Calu3 (cell line): ENCODE measurements at regions not wholly inside any gene's neighbourhood (a gene's known extent, or its start where the extent isn't known, plus 50 kb on each side); places are given as distances from the start of the nearest gene placed in this dataset.

Experiments used
- BruUV-seq: library from RNA; stranded (reverse); fragments of 400-500 nt; replicated peaks from 2 replicates; lab custom pipeline; 2021; lab: Mats Ljungman, UMichigan
- CTCF ChIA-PET: fragments of 300-600 bp; sonication (Branson Sonifier 250); formaldehyde crosslinking; loops from one replicate; lab custom pipeline; 2022; ENCODE audit warnings: antibody characterized with exemption; lab: Charles Lee
- DNase-seq: peaks from one replicate; pipeline ENCODE4 v3.0.0; 2022
- H3K27ac Mint-ChIP-seq: one replicate; pipeline ENCODE4 v1.8.0; 2022; ENCODE audit warnings: mixed read lengths; ENCODE audit not compliant: unreplicated experiment
- H3K27me3 Mint-ChIP-seq: one replicate; pipeline ENCODE4 v1.8.0; 2022; ENCODE audit warnings: mixed read lengths; ENCODE audit not compliant: unreplicated experiment
- H3K36me3 Mint-ChIP-seq: one replicate; pipeline ENCODE4 v1.8.0; 2022; ENCODE audit warnings: mild to moderate bottlenecking, moderate library complexity, mixed read lengths; ENCODE audit not compliant: insufficient read depth, unreplicated experiment
- H3K4me1 Mint-ChIP-seq: one replicate; pipeline ENCODE4 v1.8.0; 2022; ENCODE audit warnings: mild to moderate bottlenecking, low read depth, mixed read lengths; ENCODE audit not compliant: unreplicated experiment
- H3K4me3 Mint-ChIP-seq: one replicate; pipeline ENCODE4 v1.8.0; 2022; ENCODE audit warnings: mild to moderate bottlenecking, low read depth, moderate library complexity, mixed read lengths; ENCODE audit not compliant: unreplicated experiment
- H3K9me3 Mint-ChIP-seq: one replicate; pipeline ENCODE4 v1.8.0; 2022; ENCODE audit warnings: low read depth, mixed read lengths; ENCODE audit not compliant: unreplicated experiment
- CTCF ChIP-seq: fragments of 200-600 bp; IDR thresholded peaks from one replicate; pipeline ENCODE4 v1.8.0; 2022; ENCODE audit warnings: antibody characterized with exemption; ENCODE audit not compliant: unreplicated experiment
- intact Hi-C: fragments of 100-400 bp; cut with micrococcal nuclease; formaldehyde crosslinking; loops from one replicate; pipeline ENCODE4 v1.10.0; 2022; ENCODE audit not compliant: unreplicated experiment

GRCh38 chr21:41597227-41597626 is 89.3 kb upstream of the TMPRSS2 start:
- H3K4me1 Mint-ChIP-seq = peaks cover 25% of the 10 kb centered on the region
- no peak for DNase-seq
- intact Hi-C loops = no loop called here
- no peak overlapping the region for H3K4me3 Mint-ChIP-seq
- no peaks in the 10 kb centered on the region for H3K27me3 Mint-ChIP-seq
- H3K36me3 Mint-ChIP-seq = peaks cover 4% of the 10 kb centered on the region
- CTCF ChIA-PET = no interaction called here
- BruUV-seq = no TSS peak
- H3K27ac Mint-ChIP-seq = no peak overlapping the region
- TF ChIP-seq CTCF = no peak
- no peaks in the 10 kb centered on the region for H3K9me3 Mint-ChIP-seq

GRCh38 chr21:41596241-41596925 is 88.4 kb upstream of the TMPRSS2 start:
- CTCF ChIA-PET = interaction anchor here (0.7 to 1.0 kb wide), 3 partner anchors 66 to 440 kb away, joined by 3 read pairs; no protein-coding TSS in a partner anchor
- no TSS peak for BruUV-seq
- DNase-seq = no peak
- peaks cover 20% of the 10 kb centered on the region for H3K4me1 Mint-ChIP-seq
- TF ChIP-seq CTCF = no peak
- no peak overlapping the region for H3K4me3 Mint-ChIP-seq
- intact Hi-C loops = no loop called here
- no peaks in the 10 kb centered on the region for H3K9me3 Mint-ChIP-seq
- no peak overlapping the region for H3K27ac Mint-ChIP-seq
- no peaks in the 10 kb centered on the region for H3K27me3 Mint-ChIP-seq
- H3K36me3 Mint-ChIP-seq = peaks cover 4% of the 10 kb centered on the region

GRCh38 chr21:41594268-41594667 is 86.3 kb upstream of the TMPRSS2 start:
- H3K27me3 Mint-ChIP-seq = no peaks in the 10 kb centered on the region
- no TSS peak for BruUV-seq
- CTCF ChIA-PET = no interaction called here
- H3K4me1 Mint-ChIP-seq = peaks cover 14% of the 10 kb centered on the region
- no peak for DNase-seq
- H3K9me3 Mint-ChIP-seq = no peaks in the 10 kb centered on the region
- H3K36me3 Mint-ChIP-seq = peaks cover 4% of the 10 kb centered on the region
- TF ChIP-seq CTCF = no peak
- no peak overlapping the region for H3K4me3 Mint-ChIP-seq
- intact Hi-C loops = loop anchor here (5.0 kb wide), 1 partner anchor 57 kb away; no protein-coding TSS in a partner anchor
- H3K27ac Mint-ChIP-seq = no peak overlapping the region

DNA sequence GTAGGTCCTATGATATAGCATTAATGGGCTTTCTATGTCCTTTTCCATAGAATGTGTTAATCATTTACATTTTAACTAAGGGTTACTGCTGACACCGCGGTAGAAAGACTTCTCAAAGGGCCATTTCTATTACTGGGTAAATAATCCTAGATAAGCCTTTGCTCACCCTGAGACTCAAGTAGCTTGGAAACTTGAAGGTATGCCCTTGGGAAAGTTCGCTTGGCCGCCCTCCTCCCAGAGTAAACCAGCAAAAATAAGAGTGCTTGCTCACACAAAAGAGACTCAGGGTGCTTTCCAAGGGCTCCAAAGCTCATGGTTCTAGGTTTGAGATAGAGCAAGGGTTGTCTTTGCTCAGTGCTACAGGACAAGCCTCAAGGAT is 85.8 kb upstream of the TMPRSS2 start:
- intact Hi-C loops = loop anchor here (5.0 kb wide), 1 partner anchor 56 kb away; no protein-coding TSS in a partner anchor
- Mint-ChIP-seq H3K4me1 (peaks cover 16% of the 10 kb centered on the region), H3K36me3 (peaks cover 4% of the 10 kb centered on the region), H3K4me3 (no peak overlapping the region), H3K9me3 (no peaks in the 10 kb centered on the region), H3K27ac (no peak overlapping the region), H3K27me3 (no peaks in the 10 kb centered on the region)
- no peak for DNase-seq
- no peak for TF ChIP-seq CTCF
- CTCF ChIA-PET = no interaction called here
- no TSS peak for BruUV-seq
